Activated CD8-positive, alpha-beta memory T cell treated with anti-CD3 and anti-CD28 coated beads, Interleukin-2, amount 50 U/mL, for 24 hours (primary cell): ENCODE measurements at regions not wholly inside any gene's neighbourhood (a gene's known extent, or its start where the extent isn't known, plus 50 kb on each side); places are given as distances from the start of the nearest gene placed in this dataset.
"Not testable (repeated sequence)": the region's sequence is repeated elsewhere in the genome, so short reads cannot be mapped to it uniquely, and the experiment has no call there.

Source experiments
- DNase-seq: peaks from one replicate; pipeline ENCODE4 v3.0.0-alpha.2; 2020; ENCODE audit errors: extremely low read depth

GRCh38 chr2:207409517-207409916, 120.2 kb upstream of the CREB1 start:
- DNase-seq: no peak

GRCh38 chr2:207412787-207413310, 116.9 kb upstream of the CREB1 start:
- no peak for DNase-seq

- DNase-seq: no peak
These were observed 116.3 kb upstream of the CREB1 start for GRCh38 chr2:207413376-207413907.

- no peak for DNase-seq
These were observed 113.7 kb upstream of the CREB1 start for GRCh38 chr2:207416111-207416510.

- no peak for DNase-seq
These were observed 112.9 kb upstream of the CREB1 start for GRCh38 chr2:207416900-207417299.

- DNase-seq: no peak
These were observed 112.5 kb upstream of the CREB1 start for GRCh38 chr2:207417301-207417718.

GRCh38 chr2:207418419-207418818, 111.3 kb upstream of the CREB1 start:
- DNase-seq: no peak

- DNase-seq: no peak
These were observed 110.4 kb upstream of the CREB1 start for GRCh38 chr2:207419331-207419730.

- DNase-seq: no peak
These were observed 108.1 kb upstream of the CREB1 start for GRCh38 chr2:207421671-207422070.

GRCh38 chr2:207422380-207422779, 107.4 kb upstream of the CREB1 start:
- DNase-seq: no peak

- DNase-seq: peak; percentile 8
These were observed 105.9 kb upstream of the CREB1 start for GRCh38 chr2:207423886-207424285.

GRCh38 chr2:207427986-207428385, 101.8 kb upstream of the CREB1 start:
- no peak for DNase-seq

GRCh38 chr2:207428573-207428972, 101.2 kb upstream of the CREB1 start:
- no peak for DNase-seq

- no peak for DNase-seq
These were observed 97.3 kb upstream of the CREB1 start for GRCh38 chr2:207432453-207432852.

- DNase-seq: no peak
These were observed 95.5 kb upstream of the CREB1 start for GRCh38 chr2:207434306-207434705.

- no peak for DNase-seq
These were observed 94.8 kb upstream of the CREB1 start for GRCh38 chr2:207434899-207435465.

- DNase-seq: no peak
These were observed 92.6 kb upstream of the CREB1 start for GRCh38 chr2:207437136-207437523.

- no peak for DNase-seq
These were observed 92.1 kb upstream of the CREB1 start for GRCh38 chr2:207437524-207438143.

- no peak for DNase-seq
These were observed 91.2 kb upstream of the CREB1 start for GRCh38 chr2:207438414-207439126.

- DNase-seq: not testable (repeated sequence)
These were observed 89.9 kb upstream of the CREB1 start for GRCh38 chr2:207439881-207440280.

GRCh38 chr2:207444756-207445155, 85.0 kb upstream of the CREB1 start:
- no peak for DNase-seq

GRCh38 chr2:207446653-207447052, 83.1 kb upstream of the CREB1 start:
- DNase-seq: no peak

- no peak for DNase-seq
These were observed 81.8 kb upstream of the CREB1 start for GRCh38 chr2:207448006-207448405.
